ENCODE measurements at regions not wholly inside any gene's neighbourhood (a gene's known extent, or its start where the extent isn't known, plus 50 kb on each side); places are given as distances from the start of the nearest gene placed in this dataset.

DNA sequence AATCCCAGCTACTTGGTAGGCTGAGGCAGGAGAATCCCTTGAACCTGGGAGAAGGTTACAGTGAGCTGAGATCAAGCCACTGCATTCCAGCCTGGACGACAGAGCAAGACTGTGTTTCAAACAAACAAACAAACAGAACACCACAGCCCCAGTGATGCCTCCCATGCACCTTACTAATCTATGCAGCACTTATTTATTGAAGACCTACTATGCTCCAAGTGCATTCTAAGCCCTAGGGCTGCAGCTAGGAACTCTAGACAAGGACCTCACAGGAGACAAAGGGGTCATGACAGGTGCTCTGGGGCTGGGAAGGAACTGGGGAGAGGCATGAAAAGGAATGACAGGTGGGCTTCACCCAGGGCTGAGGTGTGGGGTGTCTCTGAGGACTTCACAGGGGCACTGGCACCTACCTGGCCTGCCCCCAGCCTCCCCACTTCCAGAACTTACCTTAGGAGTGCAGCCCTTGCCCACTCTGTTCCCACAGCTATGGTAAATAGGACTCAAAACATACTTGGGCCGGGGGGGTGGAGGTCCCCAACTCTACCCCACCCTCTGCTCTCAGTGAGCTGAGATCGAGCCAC is 69.4 kb downstream of the C9orf50 start:
- TF ChIP-seq EZH2 (IDR thresholded peaks at IDR 0.05) (no peak), POLR2AphosphoS5 (IDR thresholded peaks at IDR 0.05; ENCODE audit: borderline replicate concordance, low read depth, low read length) (no peak)
